NCI-H2196 treated with DMSO at 0.1 percent for 48 hours (cell line): ENCODE measurements at regions not wholly inside any gene's neighbourhood (a gene's known extent, or its start where the extent isn't known, plus 50 kb on each side); places are given as distances from the start of the nearest gene placed in this dataset.

Source experiments
- DNase-seq: peaks from one replicate; lab custom pipeline; 2025; ENCODE audit not compliant: unreplicated experiment; lab: John Stamatoyannopoulos, UW

- DNase-seq, result no peak
These were observed 1180.6 kb upstream of the GBE1 start for GRCh38 chr3:82942041-82942440.

GRCh38 chr3:82940124-82940523 is 1178.7 kb upstream of the GBE1 start:
- DNase-seq, result no peak

- DNase-seq, result no peak
These were observed 1178.1 kb upstream of the GBE1 start for GRCh38 chr3:82939491-82940097.

- no peak for DNase-seq
These were observed 1177.4 kb upstream of the GBE1 start for GRCh38 chr3:82938821-82939328.

GRCh38 chr3:82927309-82928253 is 1166.1 kb upstream of the GBE1 start:
- DNase-seq, result no peak

GRCh38 chr3:82891028-82891427 is 1129.6 kb upstream of the GBE1 start:
- no peak for DNase-seq

- DNase-seq, result no peak
These were observed 1121.6 kb upstream of the GBE1 start for GRCh38 chr3:82883072-82883471.

- no peak for DNase-seq
These were observed 1114.0 kb upstream of the GBE1 start for GRCh38 chr3:82875401-82875800.

GRCh38 chr3:82839871-82840270 is 1078.4 kb upstream of the GBE1 start:
- no peak for DNase-seq

GRCh38 chr3:82834098-82834497 is 1072.7 kb upstream of the GBE1 start:
- no peak for DNase-seq

GRCh38 chr3:82824491-82824890 is 1063.0 kb upstream of the GBE1 start:
- DNase-seq, result no peak

GRCh38 chr3:82816086-82816485 is 1054.6 kb upstream of the GBE1 start:
- no peak for DNase-seq

- DNase-seq, result no peak
These were observed 1054.1 kb upstream of the GBE1 start for GRCh38 chr3:82815417-82816058.

- DNase-seq, result no peak
These were observed 1053.2 kb upstream of the GBE1 start for GRCh38 chr3:82814660-82815059.

GRCh38 chr3:82807781-82808180 is 1046.3 kb upstream of the GBE1 start:
- no peak for DNase-seq

GRCh38 chr3:82802501-82802900 is 1041.1 kb upstream of the GBE1 start:
- no peak for DNase-seq

GRCh38 chr3:82800248-82800647 is 1038.8 kb upstream of the GBE1 start:
- DNase-seq, result no peak

- DNase-seq, result no peak
These were observed 1035.3 kb upstream of the GBE1 start for GRCh38 chr3:82796765-82797164.

- DNase-seq, result no peak
These were observed 1029.8 kb upstream of the GBE1 start for GRCh38 chr3:82791241-82791640.

- no peak for DNase-seq
These were observed 1029.1 kb upstream of the GBE1 start for GRCh38 chr3:82790307-82791097.

- no peak for DNase-seq
These were observed 1021.7 kb upstream of the GBE1 start for GRCh38 chr3:82783194-82783593.
